Activated naive CD4-positive, alpha-beta T cell treated with anti-CD3 and anti-CD28 coated beads, Interleukin-2, amount 50 U/mL, for 16 hours (primary cell): ENCODE measurements at regions not wholly inside any gene's neighbourhood (a gene's known extent, or its start where the extent isn't known, plus 50 kb on each side); places are given as distances from the start of the nearest gene placed in this dataset.
"Not testable (repeated sequence)": the region's sequence is repeated elsewhere in the genome, so short reads cannot be mapped to it uniquely, and the experiment has no call there.

ENCODE experiments used
- DNase-seq: peaks from one replicate; pipeline ENCODE4 v3.0.0-alpha.2; 2020

DNA sequence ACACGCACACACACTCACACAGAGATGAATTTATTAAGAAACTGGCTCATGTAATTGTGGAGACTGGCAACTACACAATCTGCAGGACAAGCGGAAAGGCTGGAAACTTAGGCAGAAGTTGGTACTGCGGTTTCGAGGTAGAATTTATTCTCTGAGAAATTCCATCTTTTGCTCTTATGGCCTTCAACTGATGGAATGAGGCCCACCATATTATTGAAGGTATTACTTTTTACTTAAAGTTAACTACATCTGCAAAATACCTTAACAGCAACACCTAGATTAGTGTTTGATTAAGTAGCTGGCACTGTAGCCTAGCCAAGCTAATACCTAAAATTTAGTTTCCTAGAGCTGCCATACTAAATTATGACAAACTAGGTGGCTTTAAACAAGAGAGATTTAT, 384.0 kb upstream of the UBE2E3 start:
- no peak for DNase-seq

DNA sequence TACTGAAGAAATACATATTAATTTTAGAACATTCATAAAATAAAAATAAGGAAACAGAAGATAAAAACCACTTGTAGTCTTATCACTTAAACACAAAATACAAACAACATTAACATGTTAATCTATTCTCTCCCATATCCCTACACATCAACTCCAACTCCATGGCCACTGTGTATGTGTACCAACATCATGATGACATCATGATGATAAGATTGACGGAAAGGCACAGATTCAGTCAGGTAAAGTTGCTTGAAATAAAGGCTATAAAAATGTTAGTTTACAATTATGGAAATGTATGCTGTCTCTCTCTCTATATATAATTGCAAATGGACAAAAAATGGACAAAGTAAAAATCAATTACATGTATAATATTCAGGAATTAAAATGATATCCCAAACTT, 388.5 kb upstream of the UBE2E3 start:
- no peak for DNase-seq

DNA sequence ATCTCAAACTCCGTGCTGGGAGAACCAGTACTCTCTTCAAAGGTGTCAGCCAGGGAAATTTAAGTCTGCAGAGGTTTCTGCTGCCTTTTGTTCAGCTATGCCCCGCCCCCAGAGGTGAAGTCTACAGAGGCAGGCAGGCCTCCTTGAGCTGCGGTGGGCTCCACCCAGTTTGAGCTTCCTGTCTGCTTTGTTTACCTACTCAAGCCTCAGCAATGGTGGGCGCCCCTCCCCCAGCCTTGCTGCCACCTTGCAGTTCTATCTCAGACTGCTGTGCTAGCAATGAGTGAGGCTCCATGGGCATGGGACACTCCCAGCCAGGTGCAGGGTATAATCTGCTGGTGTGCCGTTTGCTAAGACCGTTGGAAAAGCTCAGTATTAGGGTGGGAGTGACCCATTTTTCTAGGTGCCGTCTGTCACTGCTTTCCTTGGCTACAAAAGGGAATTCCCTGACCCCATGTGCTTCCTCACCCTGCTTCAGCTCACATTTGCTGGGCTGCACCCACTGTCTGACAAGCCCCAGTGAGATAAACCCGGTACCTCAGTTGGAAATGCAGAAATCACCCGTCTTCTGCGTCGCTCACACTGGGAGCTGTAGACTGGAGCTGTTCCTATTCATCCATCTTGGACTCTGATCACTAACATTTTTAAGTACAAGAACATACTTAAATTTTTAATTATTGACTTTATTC, 389.2 kb upstream of the UBE2E3 start:
- not testable (repeated sequence) for DNase-seq

DNA sequence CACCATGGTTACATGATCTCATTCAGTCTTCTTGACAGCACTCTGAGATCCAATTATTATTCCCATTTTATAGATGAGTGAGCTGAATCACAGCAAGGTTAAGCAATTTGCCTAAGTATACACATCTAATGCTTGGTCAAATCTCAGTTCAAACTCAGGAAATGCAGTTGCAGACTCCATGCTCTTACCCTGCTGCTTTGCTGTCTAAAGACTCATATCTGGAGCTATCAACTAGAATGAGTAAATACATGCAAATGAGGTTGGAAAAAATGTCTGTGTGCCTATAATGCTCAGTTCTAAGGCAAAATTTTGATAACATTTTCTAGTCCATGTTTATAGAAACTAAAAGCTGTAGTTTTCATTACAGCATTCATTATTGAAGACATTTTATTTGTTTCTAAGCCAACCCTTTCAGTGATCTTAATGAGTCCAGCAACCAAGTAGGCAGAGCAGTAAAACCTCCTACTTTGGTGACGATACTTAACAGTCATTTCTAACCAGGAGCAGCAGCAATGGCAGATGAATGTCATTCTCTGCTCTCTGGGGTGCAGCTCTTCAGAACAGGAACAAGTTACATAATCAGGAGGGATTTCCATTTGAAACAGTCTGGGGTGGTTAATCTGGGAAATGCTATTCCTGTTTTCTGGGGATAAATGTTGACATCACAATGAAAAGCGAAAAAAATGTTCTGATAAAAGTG, 396.8 kb upstream of the UBE2E3 start:
- no peak for DNase-seq

DNA sequence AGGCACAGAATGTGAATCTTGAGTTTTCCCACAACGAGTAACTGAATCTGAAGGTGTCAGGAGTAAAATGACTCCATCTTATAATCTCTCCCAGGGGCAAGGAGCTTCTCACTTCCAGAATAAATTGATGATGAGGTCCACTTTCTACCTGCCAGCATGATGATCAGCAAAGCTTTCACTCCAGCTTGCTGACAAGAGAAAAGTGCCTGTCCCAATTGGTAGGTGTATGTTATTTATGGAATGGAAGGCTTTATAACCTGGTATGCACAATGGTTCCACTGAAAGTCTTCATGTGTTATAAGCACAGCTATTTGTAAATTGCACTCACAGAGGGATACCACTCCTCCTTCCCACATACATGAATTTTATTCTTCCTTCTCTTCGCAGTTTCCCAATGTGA, 401.0 kb upstream of the UBE2E3 start:
- DNase-seq: no peak

DNA sequence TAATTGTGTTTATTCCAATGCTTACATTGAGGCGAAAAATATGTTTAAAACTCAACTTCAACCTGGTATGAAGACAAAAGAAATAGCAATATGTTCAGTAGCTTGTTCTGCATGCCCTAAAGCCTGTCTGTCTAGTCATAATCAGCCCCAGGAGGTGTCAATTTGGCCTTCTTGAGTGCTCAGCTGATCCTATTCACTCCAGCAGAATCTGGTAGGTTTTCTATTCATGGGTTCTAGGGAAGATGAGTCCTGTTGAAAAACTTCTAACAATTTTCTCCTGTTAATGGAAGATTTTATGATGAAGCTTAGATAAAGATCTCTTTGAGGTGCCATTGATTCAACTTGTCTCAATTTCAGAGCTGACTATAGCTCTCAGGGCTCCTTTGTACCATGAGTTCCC, 402.0 kb upstream of the UBE2E3 start:
- DNase-seq: no peak

DNA sequence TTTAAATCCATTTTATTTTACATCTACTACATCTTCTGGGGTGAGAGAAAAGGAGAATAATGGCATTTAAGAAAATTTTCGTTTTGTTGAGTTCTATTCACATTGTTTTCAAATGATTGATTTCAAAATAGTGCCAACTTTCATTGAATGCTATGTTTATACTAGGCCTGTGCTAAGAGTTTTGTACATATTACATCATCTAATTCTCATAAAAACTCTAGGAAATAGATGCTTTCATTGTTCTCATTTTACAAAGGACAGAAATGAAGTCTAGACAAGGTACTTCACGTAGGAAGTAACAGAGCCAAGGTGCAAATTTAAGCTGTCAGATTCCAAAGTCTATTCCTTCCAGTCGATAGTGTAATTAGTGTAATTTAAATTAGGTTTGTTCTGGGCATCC, 402.8 kb upstream of the UBE2E3 start:
- DNase-seq: no peak

DNA sequence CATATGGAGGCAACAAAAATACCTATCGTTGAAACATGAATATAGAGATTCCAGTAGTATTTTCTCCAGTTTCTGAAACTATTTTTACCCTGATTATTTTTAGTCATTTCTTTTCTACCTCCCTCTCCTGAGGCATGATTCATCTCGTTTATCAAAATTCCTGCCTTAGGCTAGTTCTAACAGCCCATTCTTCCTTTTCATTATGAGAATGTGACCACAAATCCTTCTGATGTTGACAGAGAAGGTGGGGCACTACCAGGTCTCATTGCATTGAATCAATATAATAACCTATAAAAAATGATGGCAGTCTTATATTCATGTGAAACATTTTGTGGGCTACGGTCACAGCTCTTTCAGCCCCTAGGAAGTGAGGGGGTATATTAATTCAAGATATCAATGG, 406.5 kb upstream of the UBE2E3 start:
- no peak for DNase-seq

DNA sequence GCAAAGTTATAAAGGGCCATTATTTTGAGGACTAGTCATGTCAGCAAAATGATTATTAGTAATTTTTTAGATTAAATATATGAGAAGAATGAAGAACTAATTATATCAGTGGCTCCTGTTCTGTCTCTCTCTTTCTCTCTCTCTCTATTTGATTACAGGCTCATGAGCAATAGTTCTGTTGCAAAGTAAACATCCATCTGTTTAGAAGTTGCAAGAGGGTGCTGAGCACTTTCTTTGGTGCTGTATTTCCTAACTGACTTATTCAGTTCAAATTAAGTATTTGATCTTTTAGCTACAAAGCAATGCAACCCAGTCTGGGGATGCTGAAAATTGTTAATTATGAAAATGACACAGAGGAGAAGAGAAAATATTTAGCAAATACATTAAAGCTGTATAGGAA, 408.1 kb upstream of the UBE2E3 start:
- DNase-seq: no peak

DNA sequence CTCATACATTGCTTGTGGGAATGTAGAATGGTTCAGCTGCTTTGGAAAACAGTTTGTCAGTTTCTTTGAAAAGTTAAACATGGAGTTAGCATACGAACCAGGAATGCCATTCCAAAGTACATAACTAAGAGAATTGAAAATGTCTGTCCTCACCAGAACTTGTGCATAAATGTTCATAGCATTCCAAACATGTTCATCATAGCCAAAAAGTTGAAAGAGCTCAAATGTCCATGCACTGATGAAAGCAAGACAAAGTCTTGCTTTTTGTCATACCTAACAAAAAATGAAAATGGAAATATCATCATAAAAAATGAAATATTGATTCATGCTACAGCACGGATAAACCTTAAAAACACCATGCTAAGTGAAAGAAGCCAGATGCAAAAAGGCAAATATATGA, 408.8 kb upstream of the UBE2E3 start:
- no peak for DNase-seq

DNA sequence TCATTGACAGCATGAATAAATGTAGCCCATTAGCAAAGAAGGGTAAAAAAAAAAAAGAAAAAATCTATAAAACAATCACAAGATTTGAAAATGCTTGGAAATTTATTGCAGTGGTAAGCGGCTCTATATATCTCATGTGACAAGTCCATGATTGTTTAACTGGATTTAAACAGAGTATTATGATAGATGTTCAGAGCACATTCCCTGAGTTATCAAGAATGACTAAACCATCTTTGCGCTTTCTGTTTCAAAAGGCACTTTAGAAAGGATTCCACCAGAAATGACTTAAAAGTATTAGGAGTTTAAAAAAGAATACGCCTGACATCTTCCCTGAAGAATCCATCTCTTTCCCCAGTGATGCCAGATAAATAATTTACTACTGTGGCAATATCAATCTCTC, 409.5 kb upstream of the UBE2E3 start:
- DNase-seq: no peak

DNA sequence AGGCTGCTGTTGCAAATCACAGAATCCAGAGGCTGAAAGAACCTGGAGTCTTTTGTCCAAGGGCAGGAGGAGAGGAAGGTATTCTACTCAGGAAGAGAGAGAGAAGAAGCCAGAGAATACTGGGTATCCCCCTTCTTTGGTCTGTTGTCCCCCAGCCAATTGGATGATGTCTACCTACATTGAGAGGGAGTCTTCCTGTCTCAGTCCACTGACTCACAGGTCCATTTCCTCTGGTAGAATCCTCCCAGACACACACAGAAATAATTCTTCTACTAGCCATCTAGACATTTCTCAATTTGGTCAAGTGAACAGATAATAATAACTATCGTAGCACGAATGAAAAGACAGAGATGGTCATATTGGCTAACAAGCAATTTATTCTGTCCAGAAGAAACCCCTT, 416.4 kb upstream of the UBE2E3 start:
- no peak for DNase-seq

DNA sequence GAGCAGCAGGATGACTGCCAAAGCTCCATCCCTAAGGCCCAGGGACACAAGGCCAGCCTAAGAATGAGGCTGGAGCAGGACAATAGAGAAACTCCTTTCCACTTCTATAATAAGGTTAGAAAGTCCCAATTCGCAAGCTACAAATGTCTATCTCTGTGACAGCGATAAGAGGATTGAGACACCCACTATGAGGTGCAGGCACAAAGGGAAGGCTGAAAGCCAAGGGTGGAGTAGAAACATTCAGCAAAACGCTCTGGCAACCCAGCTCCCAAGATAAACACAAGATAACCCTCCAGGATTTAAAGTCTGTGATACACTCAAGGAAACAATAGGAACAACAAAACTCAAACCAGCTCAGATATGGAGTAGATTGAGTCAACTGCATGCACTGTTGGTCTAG, 418.0 kb upstream of the UBE2E3 start:
- no peak for DNase-seq

DNA sequence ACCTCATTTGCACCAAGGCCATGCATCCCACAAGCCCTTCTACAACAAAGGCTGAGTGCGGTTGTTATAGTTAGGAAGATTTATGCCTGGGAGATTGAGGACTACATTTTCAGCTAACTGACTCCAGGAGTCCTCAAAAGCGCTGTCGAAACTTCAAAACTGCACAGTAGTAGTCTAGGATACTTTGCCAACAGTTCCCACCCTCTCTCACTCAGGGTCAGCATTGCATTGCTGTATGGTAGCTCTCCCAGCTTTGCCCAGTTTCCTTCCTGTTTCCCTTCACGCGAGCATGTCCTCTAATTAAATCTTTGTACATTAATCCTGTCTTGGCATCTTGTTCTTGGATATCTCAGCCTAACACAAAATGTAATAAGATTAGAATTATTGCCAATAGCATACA, 420.6 kb upstream of the UBE2E3 start:
- no peak for DNase-seq

DNA sequence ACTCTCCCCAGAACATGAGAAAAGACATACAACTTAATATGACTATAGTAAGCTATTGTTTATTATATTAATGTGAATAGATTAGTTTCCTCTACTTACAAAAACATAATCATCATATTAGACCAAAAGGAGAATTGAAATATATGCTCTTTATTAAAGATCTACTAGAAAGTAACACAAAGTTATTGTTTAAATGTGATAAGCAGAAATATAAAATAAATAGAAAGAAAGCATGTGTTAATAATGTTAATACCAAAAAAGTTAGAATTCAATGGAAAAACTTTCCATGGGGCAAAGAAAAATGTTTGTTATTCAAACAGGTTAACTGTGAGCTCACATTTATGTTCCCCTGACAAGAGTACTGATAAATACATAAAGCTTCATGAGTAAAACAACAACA, 421.4 kb upstream of the UBE2E3 start:
- no peak for DNase-seq

DNA sequence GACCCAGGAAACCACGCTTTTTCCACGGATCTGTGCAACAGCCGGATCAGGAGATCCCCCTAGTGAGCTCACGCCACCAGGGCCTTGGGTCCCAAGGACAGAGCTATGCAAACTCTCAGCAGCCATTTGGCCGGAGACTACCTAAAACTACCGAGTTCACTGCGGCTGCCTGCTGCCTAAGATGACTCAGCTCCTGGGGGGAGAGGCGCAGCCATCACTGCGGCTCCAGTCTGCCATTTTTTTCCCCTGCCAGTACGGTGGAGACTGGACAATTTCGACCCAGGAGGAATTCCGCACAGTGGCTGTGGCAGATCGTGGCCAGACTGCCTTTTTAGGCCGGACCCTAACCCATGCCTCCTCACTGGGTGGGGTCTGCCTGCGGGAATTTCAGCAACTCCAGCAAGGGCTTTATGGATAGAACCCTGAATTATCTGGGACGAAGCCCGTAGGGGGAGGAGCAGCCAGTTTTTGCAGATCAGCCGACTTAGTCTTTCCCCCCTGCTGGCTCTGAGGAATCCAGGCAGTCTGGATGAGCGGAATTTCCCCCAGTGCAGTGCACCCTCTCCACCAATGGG, 424.9 kb upstream of the UBE2E3 start:
- no peak for DNase-seq

DNA sequence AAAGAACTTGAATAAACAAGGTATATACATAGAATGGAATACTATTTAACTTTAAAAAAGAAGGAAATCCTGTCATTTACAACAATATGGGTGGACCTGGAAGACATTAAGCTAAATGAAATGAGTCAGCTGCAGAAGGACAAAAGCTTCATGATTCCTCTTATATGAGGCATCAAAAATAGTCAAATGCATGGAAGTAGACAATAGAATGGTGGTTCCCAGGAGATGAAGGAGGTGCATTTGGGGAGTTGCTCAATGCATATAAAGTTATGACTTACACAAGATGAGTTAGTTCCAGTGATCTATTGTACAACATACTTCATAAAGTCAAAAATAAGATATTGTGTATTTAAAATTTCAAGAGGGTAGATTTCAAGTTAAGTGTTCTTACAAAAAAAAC, 426.1 kb upstream of the UBE2E3 start:
- no peak for DNase-seq

DNA sequence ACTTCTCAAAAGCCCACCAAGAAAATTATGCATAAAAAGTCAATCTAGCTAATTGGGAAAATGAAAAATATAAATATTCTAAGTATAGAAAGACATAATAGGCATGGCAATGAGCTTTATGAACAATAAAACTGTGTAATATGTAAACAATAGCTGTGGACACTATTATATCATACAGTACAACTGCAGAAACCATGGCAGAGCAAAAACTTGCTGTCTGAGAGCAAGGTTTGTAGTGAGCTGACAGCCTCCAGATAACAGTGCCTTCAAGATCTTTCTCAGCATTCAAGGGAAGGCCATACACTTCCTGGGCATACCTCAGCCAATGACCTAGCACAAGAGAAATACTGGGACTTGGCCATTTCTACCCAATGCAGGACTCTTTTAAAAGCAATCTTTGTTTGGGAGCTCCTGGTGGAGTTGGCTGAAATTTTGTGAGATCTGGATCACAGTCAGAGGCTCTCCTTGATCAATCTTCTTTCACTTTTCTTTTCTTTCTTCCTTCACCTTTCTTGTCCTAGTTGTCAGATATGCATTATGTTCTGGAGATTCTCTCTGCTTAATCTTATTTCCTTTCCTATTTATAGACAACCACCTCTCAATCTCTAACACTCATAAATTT, 427.2 kb upstream of the UBE2E3 start:
- no peak for DNase-seq

DNA sequence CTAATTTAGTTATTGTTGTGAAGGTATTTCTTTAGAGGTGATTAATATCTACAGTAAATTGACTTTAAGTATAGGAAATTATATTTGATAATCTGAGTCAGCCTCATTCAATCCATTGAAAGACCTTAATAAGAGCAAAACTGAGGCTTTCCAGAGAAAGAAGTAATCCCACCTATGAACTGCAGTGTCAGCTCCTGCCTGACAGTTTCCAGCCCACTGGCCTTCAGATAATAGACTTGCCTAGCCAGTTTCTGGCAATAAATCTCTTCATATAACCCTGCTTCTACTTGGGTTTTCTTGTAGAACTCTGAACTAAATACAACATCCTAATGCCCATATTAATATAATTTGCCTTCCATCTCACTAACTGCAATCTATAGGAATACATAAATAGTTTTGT, 437.9 kb upstream of the UBE2E3 start:
- DNase-seq: no peak

DNA sequence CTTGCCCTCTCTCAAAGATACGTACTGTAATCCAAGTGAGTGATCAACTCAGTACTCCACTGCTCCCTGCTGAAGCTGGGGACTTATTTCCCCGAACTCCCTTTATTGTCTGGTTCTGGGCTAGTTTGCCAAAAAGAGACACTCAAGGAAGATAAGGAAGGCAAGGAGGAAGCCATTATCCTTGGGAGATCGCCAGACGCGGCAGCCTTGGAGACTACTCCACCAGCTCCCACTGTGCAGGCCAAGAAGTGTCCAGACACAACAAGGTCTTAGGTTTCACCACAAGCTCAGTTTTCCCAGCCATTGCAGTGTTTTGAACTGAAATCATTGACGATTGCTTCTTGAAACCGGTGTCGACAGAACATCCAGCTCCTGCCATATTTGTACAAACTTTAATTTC, 439.6 kb upstream of the UBE2E3 start:
- no peak for DNase-seq

DNA sequence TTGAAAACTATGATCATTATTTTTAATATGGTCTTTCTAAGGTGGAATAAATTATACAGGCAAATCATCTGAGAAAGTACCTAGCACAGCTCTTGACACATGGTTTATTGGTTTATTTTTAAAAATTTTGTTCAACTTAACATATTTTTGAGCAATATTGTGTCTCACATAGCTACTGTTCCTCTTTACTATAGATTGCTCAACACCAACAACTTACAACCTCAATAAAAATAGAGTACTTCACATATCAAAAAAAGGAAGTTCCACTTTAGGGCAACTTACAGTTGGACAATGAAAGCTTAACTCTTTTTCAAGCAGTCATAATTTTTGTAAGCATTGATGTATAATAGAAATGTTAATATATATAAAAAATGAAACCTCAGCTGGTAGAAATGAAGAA, 440.9 kb upstream of the UBE2E3 start:
- no peak for DNase-seq

DNA sequence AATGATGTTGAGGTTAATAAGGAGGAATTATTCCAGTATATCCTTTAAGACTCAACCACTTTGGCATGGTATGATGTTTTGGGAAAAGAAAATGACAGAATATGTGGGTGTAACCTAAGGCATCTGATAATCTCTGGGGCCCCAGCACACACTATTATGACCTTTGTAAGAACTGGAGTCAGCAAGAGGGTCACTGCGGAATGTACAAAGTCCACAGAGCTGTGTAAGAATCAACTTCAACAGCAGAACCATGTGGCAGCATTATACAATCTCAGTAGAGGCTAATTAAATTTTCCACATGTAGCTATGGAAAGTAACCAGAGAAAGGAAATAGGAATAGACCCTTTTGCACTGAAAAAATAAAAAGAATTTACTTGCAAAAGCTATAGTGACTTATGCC, 445.1 kb upstream of the UBE2E3 start:
- no peak for DNase-seq

DNA sequence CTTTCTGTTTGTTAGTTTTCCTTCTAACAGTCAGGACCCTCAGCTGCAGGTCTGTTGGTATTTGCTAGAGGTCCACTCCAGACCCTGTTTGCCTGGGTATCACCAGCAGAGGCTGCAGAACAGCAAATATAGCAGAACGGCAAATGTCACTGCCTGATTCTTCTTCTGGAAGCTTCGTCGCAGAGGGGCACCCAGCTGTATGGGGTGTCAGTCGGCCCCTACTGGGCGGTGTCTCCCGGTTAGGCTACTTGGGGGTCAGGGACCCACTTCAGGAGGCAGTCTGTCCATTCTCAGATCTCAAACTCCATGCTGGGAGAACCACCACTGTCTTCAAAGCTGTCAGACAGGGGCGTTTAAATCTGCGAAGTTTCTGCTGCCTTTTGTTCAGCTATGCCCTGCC, 448.6 kb upstream of the UBE2E3 start:
- not testable (repeated sequence) for DNase-seq

DNA sequence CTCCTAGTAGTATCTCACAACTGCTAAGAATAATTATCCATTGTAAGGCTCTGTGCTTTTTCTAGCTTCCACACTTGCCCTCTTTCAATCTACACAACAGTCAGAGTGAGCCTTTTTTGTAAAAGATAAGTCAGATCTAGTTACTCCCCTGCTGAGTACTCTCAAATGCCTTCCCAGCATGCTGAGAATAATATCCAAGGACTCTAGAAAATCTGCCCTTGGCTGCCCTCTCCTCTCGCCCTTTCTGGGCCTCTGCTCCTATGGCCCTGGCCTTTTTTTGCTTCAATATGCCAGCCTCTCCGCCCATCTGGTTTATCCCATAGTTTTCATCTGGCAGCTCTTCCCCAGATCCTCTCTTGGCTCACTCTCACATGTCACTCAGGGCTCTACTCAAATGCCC, 455.9 kb upstream of the UBE2E3 start:
- DNase-seq: no peak
